HL-60 (cell line): ENCODE measurements at regions not wholly inside any gene's neighbourhood (a gene's known extent, or its start where the extent isn't known, plus 50 kb on each side); places are given as distances from the start of the nearest gene placed in this dataset.

ENCODE experiments used
- DNase-seq, 2 experiments: peaks; one replicate each; pipeline ENCODE4 v3.0.0-alpha.2; 2010 to 2020; ENCODE audit warnings: low read depth in 1 of 2, low spot score in 1 of 2
- H3K27ac ChIP-seq: fragments of 250-450 bp; sonication (Bioruptor Pico); replicated peaks from 2 replicates; pipeline ENCODE4 v1.5.1; 2020; ENCODE audit warnings: mild to moderate bottlenecking, moderate library complexity
- H3K27me3 ChIP-seq: fragments of 250-450 bp; sonication (Bioruptor Pico); 2 replicates; pipeline ENCODE4 v1.5.1; 2021; ENCODE audit warnings: mild to moderate bottlenecking, moderate library complexity; ENCODE audit not compliant: insufficient read depth, poor library complexity, severe bottlenecking
- H3K4me3 ChIP-seq: replicated peaks from 2 replicates; pipeline ENCODE4 v1.5.1; 2011; ENCODE audit warnings: mild to moderate bottlenecking, control low read depth, low read length; ENCODE audit not compliant: insufficient read depth
- CTCF ChIP-seq: IDR thresholded peaks from one replicate; pipeline ENCODE4 v1.5.1; 2011; ENCODE audit warnings: low read length, control low read depth, inconsistent platforms; ENCODE audit not compliant: insufficient read depth
- GABPA ChIP-seq: IDR thresholded peaks from 2 replicates; pipeline ENCODE4 v1.6.1; 2012; ENCODE audit warnings: low read depth
- POLR2AphosphoS5 ChIP-seq: IDR thresholded peaks from 2 replicates; pipeline ENCODE4 v1.6.1; 2012; ENCODE audit warnings: low read depth
- REST ChIP-seq: IDR thresholded peaks from 2 replicates; pipeline ENCODE4 v1.6.1; 2012; ENCODE audit warnings: low read depth; ENCODE audit not compliant: insufficient replicate concordance
- SPI1 ChIP-seq: IDR thresholded peaks from 2 replicates; pipeline ENCODE4 v1.6.1; 2012; ENCODE audit warnings: low read depth, mild to moderate bottlenecking, borderline replicate concordance

DNA sequence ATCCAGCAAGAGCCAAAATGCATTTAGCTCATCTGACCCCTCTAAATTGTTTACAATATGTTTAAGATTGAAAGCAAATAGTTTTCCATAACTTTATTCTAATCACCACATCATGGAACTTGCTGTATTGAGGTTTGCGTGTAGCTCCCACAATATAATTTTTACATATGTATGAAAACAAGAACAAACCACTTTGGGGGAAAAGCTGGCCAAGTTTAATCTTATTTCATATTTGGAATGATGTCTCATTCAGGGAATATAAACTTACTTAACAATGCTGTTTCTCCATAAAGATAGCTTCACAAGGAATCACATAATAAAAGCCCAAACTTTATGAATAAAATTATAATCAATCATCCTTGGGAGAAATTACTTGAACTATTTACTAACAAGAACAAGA is 194.6 kb upstream of the PCSK5 start:
- Histone ChIP-seq H3K27ac (no peak overlapping the region), H3K27me3 (no peaks in the 10 kb centered on the region), H3K4me3 (no peak overlapping the region)
- no peak for DNase-seq
- TF ChIP-seq REST (no peak), SPI1 (no peak), POLR2AphosphoS5 (no peak), CTCF (no peak)

DNA sequence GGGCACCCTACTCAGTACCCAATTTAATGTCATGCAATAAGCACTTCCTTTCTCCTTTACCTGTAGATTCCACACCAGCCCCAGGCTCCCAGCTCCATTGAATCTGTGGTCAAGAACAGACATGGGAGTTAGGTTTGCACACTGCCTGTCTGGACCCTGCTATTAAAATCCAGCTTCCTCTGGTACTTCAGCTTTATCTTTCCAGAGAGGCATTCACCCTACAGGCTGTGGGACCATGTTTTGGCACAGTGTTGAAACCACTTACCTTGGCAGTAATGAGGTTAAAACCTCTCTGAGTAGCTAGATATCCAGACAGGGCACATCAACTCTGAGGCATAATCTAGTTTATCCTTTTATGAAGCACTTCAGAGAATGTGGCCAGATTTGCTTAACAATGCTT is 191.5 kb upstream of the PCSK5 start:
- DNase-seq: no peak
- Histone ChIP-seq H3K27ac (no peak overlapping the region), H3K27me3 (no peaks in the 10 kb centered on the region), H3K4me3 (no peak overlapping the region)
- TF ChIP-seq GABPA (no peak), REST (no peak), SPI1 (no peak), CTCF (no peak), POLR2AphosphoS5 (no peak)

- Histone ChIP-seq H3K27me3 (no peaks in the 10 kb centered on the region), H3K4me3 (no peak overlapping the region), H3K27ac (no peak overlapping the region)
- DNase-seq: no peak
- TF ChIP-seq REST (no peak), CTCF (no peak), POLR2AphosphoS5 (no peak), GABPA (no peak), SPI1 (no peak)
Observed at GRCh38 chr9:75699625-75700251, 190.7 kb upstream of the PCSK5 start.
